ENCODE measurements at regions not wholly inside any gene's neighbourhood (a gene's known extent, or its start where the extent isn't known, plus 50 kb on each side); places are given as distances from the start of the nearest gene placed in this dataset.

DNA sequence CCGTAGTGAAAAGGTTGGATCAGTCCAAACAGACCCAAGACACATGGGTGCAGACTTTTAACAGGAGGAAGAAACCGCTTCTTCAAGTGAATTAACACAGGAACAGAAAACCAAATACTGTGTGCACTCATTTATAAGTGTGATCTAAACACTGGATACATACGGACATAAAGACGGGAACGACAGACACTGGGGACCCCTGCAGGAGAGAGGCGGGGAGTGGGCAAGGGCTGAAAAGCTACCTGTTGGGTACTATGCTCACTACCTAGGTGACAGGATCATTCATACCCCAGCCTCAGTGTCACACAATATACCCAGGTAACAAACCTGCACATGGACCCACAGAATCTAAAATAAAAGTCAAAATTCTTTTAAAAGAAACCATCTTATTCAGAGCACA, 326.0 kb upstream of the NOCT start:
- TF ChIP-seq CTCF (IDR thresholded peaks at IDR 0.05; ENCODE audit: unreplicated experiment): no peak
- intact Hi-C loops (cut with micrococcal nuclease): loop anchor here (10.0 kb wide), 1 partner anchor 1405 kb away; no protein-coding TSS in a partner anchor
- Mint-ChIP-seq H3K36me3 (ENCODE audit: insufficient read depth, unreplicated experiment) (no peaks in the 10 kb centered on the region), H3K27me3 (ENCODE audit: insufficient read depth, unreplicated experiment) (no peaks in the 10 kb centered on the region), H3K9me3 (ENCODE audit: unreplicated experiment) (no peaks in the 10 kb centered on the region), H3K4me1 (ENCODE audit: insufficient read depth, unreplicated experiment) (no peaks in the 10 kb centered on the region), H3K4me3 (ENCODE audit: unreplicated experiment) (no peak overlapping the region), H3K27ac (ENCODE audit: low read depth, unreplicated experiment) (no peak overlapping the region)
- ChIA-PET POLR2A (no interaction called here), CTCF (interaction anchor here (0.6 to 4.6 kb wide), 4 partner anchors 9 to 872 kb away, joined by 3 to 35 read pairs (median 4); no protein-coding TSS in a partner anchor)
- no TSS peak for BruUV-seq (replicated peaks)
- no peak for DNase-seq (ENCODE audit: unreplicated experiment)

- no peak for DNase-seq (ENCODE audit: unreplicated experiment)
- no peaks in the 10 kb centered on the region for H3K4me1 Mint-ChIP-seq (ENCODE audit: insufficient read depth, unreplicated experiment)
- no peak for TF ChIP-seq CTCF (IDR thresholded peaks at IDR 0.05; ENCODE audit: unreplicated experiment)
- no peak overlapping the region for H3K4me3 Mint-ChIP-seq (ENCODE audit: unreplicated experiment)
- BruUV-seq (replicated peaks): no TSS peak
- CTCF ChIA-PET: interaction anchor here (0.7 to 4.6 kb wide), 3 partner anchors 9 to 182 kb away, joined by 3 to 35 read pairs (median 4); no protein-coding TSS in a partner anchor
- POLR2A ChIA-PET: no interaction called here
- intact Hi-C loops (cut with micrococcal nuclease): loop anchor here (10.0 kb wide), 1 partner anchor 1404 kb away; no protein-coding TSS in a partner anchor
- H3K36me3 Mint-ChIP-seq (ENCODE audit: insufficient read depth, unreplicated experiment): no peaks in the 10 kb centered on the region
- no peaks in the 10 kb centered on the region for H3K9me3 Mint-ChIP-seq (ENCODE audit: unreplicated experiment)
- H3K27me3 Mint-ChIP-seq (ENCODE audit: insufficient read depth, unreplicated experiment): no peaks in the 10 kb centered on the region
- H3K27ac Mint-ChIP-seq (ENCODE audit: low read depth, unreplicated experiment): no peak overlapping the region
Observed at GRCh38 chr4:138689187-138689586, 326.4 kb upstream of the NOCT start.

GRCh38 chr4:138688408-138689085, 327.0 kb upstream of the NOCT start:
- no peaks in the 10 kb centered on the region for H3K27me3 Mint-ChIP-seq (ENCODE audit: insufficient read depth, unreplicated experiment)
- intact Hi-C loops (cut with micrococcal nuclease): loop anchor here (10.0 kb wide), 1 partner anchor 1404 kb away; no protein-coding TSS in a partner anchor
- POLR2A ChIA-PET: no interaction called here
- H3K36me3 Mint-ChIP-seq (ENCODE audit: insufficient read depth, unreplicated experiment): no peaks in the 10 kb centered on the region
- H3K4me3 Mint-ChIP-seq (ENCODE audit: unreplicated experiment): no peak overlapping the region
- CTCF ChIA-PET: interaction anchor here (0.7 to 4.6 kb wide), 4 partner anchors 8 to 249 kb away, joined by 3 to 35 read pairs (median 4); no protein-coding TSS in a partner anchor
- DNase-seq (ENCODE audit: unreplicated experiment): no peak
- no peak overlapping the region for H3K27ac Mint-ChIP-seq (ENCODE audit: low read depth, unreplicated experiment)
- no peaks in the 10 kb centered on the region for H3K9me3 Mint-ChIP-seq (ENCODE audit: unreplicated experiment)
- BruUV-seq (replicated peaks): no TSS peak
- no peak for TF ChIP-seq CTCF (IDR thresholded peaks at IDR 0.05; ENCODE audit: unreplicated experiment)
- no peaks in the 10 kb centered on the region for H3K4me1 Mint-ChIP-seq (ENCODE audit: insufficient read depth, unreplicated experiment)

GRCh38 chr4:138686106-138686835, 329.3 kb upstream of the NOCT start:
- Mint-ChIP-seq H3K27me3 (ENCODE audit: insufficient read depth, unreplicated experiment) (no peaks in the 10 kb centered on the region), H3K9me3 (ENCODE audit: unreplicated experiment) (no peaks in the 10 kb centered on the region), H3K4me3 (ENCODE audit: unreplicated experiment) (no peak overlapping the region), H3K36me3 (ENCODE audit: insufficient read depth, unreplicated experiment) (no peaks in the 10 kb centered on the region), H3K4me1 (ENCODE audit: insufficient read depth, unreplicated experiment) (peaks cover 6% of the 10 kb centered on the region), H3K27ac (ENCODE audit: low read depth, unreplicated experiment) (no peak overlapping the region)
- ChIA-PET POLR2A (no interaction called here), CTCF (interaction anchor here (0.6 kb wide), 3 partner anchors 9 to 118 kb away, joined by 4 to 6 read pairs (median 4); no protein-coding TSS in a partner anchor)
- no peak for DNase-seq (ENCODE audit: unreplicated experiment)
- intact Hi-C loops (cut with micrococcal nuclease): loop anchor here (10.0 kb wide), 1 partner anchor 1401 kb away; no protein-coding TSS in a partner anchor
- no peak for TF ChIP-seq CTCF (IDR thresholded peaks at IDR 0.05; ENCODE audit: unreplicated experiment)
- BruUV-seq (replicated peaks): no TSS peak

Data from MCF 10A (cell line).